B cell (primary cell): ENCODE measurements at regions not wholly inside any gene's neighbourhood (a gene's known extent, or its start where the extent isn't known, plus 50 kb on each side); places are given as distances from the start of the nearest gene placed in this dataset.
"Not testable (repeated sequence)": the region's sequence is repeated elsewhere in the genome, so short reads cannot be mapped to it uniquely, and the experiment has no call there.

ENCODE experiments used
- ATAC-seq: fragments of 200-7000 bp; cut with Tn5 transposase; one replicate; pipeline ENCODE4 v1.10.0; 2021; ENCODE audit warnings: low read depth, mild to moderate bottlenecking, moderate number of reproducible peaks, moderate library complexity
- CTCF ChIA-PET: fragments of 350-600 bp; sonication (Branson Sonifier 250); formaldehyde crosslinking; loops from one replicate; lab custom pipeline; 2021; ENCODE audit warnings: antibody characterized with exemption, inconsistent platforms; lab: Charles Lee
- POLR2A ChIA-PET: fragments of 350-600 bp; sonication (Branson Sonifier 250); formaldehyde crosslinking; loops from one replicate; lab custom pipeline; 2021; ENCODE audit warnings: antibody characterized with exemption; lab: Charles Lee
- DNase-seq: peaks from one replicate; pipeline ENCODE4 v3.0.0; 2013
- H2AFZ ChIP-seq: 2 replicates; pipeline ENCODE4 v1.6.1; 2012; ENCODE audit warnings: mild to moderate bottlenecking, low read depth, low read length; ENCODE audit not compliant: insufficient read depth, poor library complexity, severe bottlenecking
- H3K27ac ChIP-seq, 2 donors: 1 replicate in 1 of 2; 2 replicates in 1 of 2; pipeline ENCODE4 v1.5.1; 2012 to 2013; ENCODE audit warnings: low read length in 2 of 2, mild to moderate bottlenecking in 2 of 2, moderate library complexity in 1 of 2
- H3K27me3 ChIP-seq, 4 experiments: fragments of 200-600 bp in 1 of 4; sonication (generic) in 1 of 4; replicated peaks in 1 of 4; 1 replicate in 2 of 4; 2 replicates in 2 of 4; pipeline versions ENCODE4 v1.6.1 to v1.7.0; 2013 to 2016; ENCODE audit warnings: low read length in 3 of 4, mild to moderate bottlenecking in 2 of 4, mixed read lengths in 1 of 4, moderate library complexity in 1 of 4; ENCODE audit not compliant: insufficient read depth in 4 of 4, control insufficient read depth in 3 of 4; ENCODE audit errors: control extremely low read depth in 1 of 4
- H3K36me3 ChIP-seq, 2 experiments: replicated peaks in 1 of 2; 1 replicate in 1 of 2; 2 replicates in 1 of 2; pipeline versions ENCODE4 v1.6.1 to v1.7.1; 2013; ENCODE audit warnings: low read length in 1 of 2; ENCODE audit not compliant: insufficient read depth in 2 of 2, control insufficient read depth in 1 of 2; ENCODE audit errors: control extremely low read depth in 1 of 2, extremely low read depth in 1 of 2
- H3K4me1 ChIP-seq, 2 donors: fragments of 200-600 bp in 1 of 2; sonication (generic) in 1 of 2; 1 replicate in 1 of 2; 2 replicates in 1 of 2; pipeline versions ENCODE4 v1.5.1 to v1.6.1; 2013 to 2017; ENCODE audit warnings: low read length in 2 of 2; ENCODE audit not compliant: control insufficient read depth in 2 of 2, insufficient read depth in 2 of 2
- H3K4me2 ChIP-seq: replicated peaks from 2 replicates; pipeline ENCODE3; 2012; ENCODE audit warnings: mild to moderate bottlenecking, low read depth, low read length; ENCODE audit not compliant: poor library complexity, severe bottlenecking
- H3K4me3 ChIP-seq, 5 experiments: fragments of 200-600 bp in 1 of 5; sonication (generic) in 1 of 5; 1 replicate in 3 of 5; 2 replicates in 2 of 5; pipeline versions ENCODE4 v1.5.1 to v1.7.0; 2011 to 2016; ENCODE audit warnings: low read length in 4 of 5, mild to moderate bottlenecking in 4 of 5, low read depth in 2 of 5, control low read depth in 1 of 5, moderate library complexity in 1 of 5; ENCODE audit not compliant: insufficient read depth in 1 of 5; ENCODE audit errors: control extremely low read depth in 1 of 5, extremely low read depth in 1 of 5
- H3K79me2 ChIP-seq: fragments of 200-600 bp; sonication (generic); one replicate; pipeline ENCODE4 v1.6.0; 2016; ENCODE audit warnings: low read length; ENCODE audit not compliant: control insufficient read depth, insufficient read depth
- H3K9ac ChIP-seq: fragments of 200-600 bp; sonication (generic); 2 replicates; pipeline ENCODE4 v1.6.1; 2017; ENCODE audit warnings: mild to moderate bottlenecking, low read length, moderate library complexity
- H3K9me3 ChIP-seq, 3 donors: one replicate each; pipeline versions ENCODE4 v1.6.1 to v1.7.1; 2013; ENCODE audit warnings: low read length in 2 of 3; ENCODE audit not compliant: control insufficient read depth in 2 of 3, insufficient read depth in 1 of 3; ENCODE audit errors: control extremely low read depth in 1 of 3
- H4K20me1 ChIP-seq: 2 replicates; pipeline ENCODE4 v1.6.0; 2012; ENCODE audit warnings: mild to moderate bottlenecking, low read length; ENCODE audit not compliant: insufficient read depth, control insufficient read depth, poor library complexity, severe bottlenecking
- H3K27ac Mint-ChIP-seq: one replicate; pipeline ENCODE4 v1.8.0; 2021; ENCODE audit warnings: mixed read lengths
- H3K27me3 Mint-ChIP-seq: one replicate; pipeline ENCODE4 v1.8.0; 2021; ENCODE audit warnings: mixed read lengths
- H3K4me1 Mint-ChIP-seq: one replicate; pipeline ENCODE4 v1.8.0; 2021; ENCODE audit warnings: mixed read lengths
- H3K4me3 Mint-ChIP-seq: one replicate; pipeline ENCODE4 v1.8.0; 2021; ENCODE audit warnings: mixed read lengths
- H3K9me3 Mint-ChIP-seq: one replicate; pipeline ENCODE4 v1.8.0; 2022; ENCODE audit warnings: mixed read lengths; ENCODE audit not compliant: insufficient read depth
- EZH2 ChIP-seq: IDR thresholded peaks from 2 replicates; pipeline ENCODE4 v1.6.1; 2012; ENCODE audit warnings: borderline replicate concordance, low read depth, mild to moderate bottlenecking, moderate library complexity, low read length; ENCODE audit not compliant: insufficient read depth, poor library complexity, severe bottlenecking
- WGBS: methylation state at CpG from one replicate; pipeline ENCODE4 v1.1.5; 2013; ENCODE audit warnings: missing lambda C conversion rate; ENCODE audit not compliant: insufficient coverage; 5-methylcytosine and 5-hydroxymethylcytosine counted together
- intact Hi-C: fragments of 100-400 bp; cut with micrococcal nuclease; formaldehyde crosslinking; loops from one replicate; pipeline ENCODE4 v1.10.0; 2022
- TF ChIP-seq, protein P1 (sequence below): fragments of 200-600 bp; IDR thresholded peaks from one replicate; pipeline ENCODE4 v1.8.0; 2022; ENCODE audit warnings: antibody characterized with exemption, mild to moderate bottlenecking

DNA sequence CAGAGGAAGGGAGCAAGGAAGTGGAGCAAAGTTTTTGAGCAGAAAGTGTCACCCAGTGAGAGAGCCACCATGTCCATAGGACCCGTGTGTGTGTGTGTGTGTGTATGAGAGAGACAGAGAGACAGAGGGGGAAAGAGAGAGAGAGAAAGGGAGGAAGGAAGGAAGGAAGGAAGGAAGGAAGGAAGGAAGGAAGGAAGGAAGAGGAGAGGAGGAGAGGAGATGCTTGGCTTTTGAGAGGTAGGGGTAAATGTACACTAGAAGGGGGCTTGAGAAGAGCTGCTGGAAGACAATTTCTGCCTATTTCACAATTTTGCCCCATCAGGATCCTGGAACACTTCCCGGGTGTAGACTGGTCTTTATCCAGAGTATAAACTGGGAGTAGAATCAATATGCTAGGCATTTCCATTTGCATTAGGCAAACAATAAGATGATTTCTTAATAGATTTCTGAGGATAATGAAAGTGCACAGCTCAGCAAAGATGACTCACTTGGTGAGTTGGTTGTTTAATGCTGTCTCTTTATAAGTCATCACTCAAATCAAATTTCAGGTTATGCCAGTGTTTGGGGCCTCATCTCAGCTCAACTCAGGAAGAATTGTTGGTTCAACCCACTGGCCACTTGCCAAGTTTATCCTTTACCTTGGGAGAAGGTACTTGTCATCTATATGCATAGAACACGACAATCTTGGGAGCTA is 70.0 kb upstream of the FAM13C start:
- H3K4me3 ChIP-seq = no peak overlapping the region
- H3K9me3 Mint-ChIP-seq = no peaks in the 10 kb centered on the region
- H2AFZ ChIP-seq = no peak overlapping the region
- no peaks in the 10 kb centered on the region for H3K4me1 ChIP-seq
- CTCF ChIA-PET = interaction anchor here (0.6 kb wide), 1 partner anchor 103 kb away, joined by 3 read pairs; no protein-coding TSS in a partner anchor
- H3K27me3 ChIP-seq = no peaks in the 10 kb centered on the region
- H3K4me3 Mint-ChIP-seq = no peak overlapping the region
- ATAC-seq (no peak), DNase-seq (no peak)
- no peaks in the 10 kb centered on the region for H3K79me2 ChIP-seq
- H4K20me1 ChIP-seq = no peaks in the 10 kb centered on the region
- H3K27ac ChIP-seq = no peak overlapping the region
- no peaks in the 10 kb centered on the region for H3K9me3 ChIP-seq
- H3K27ac Mint-ChIP-seq = no peak overlapping the region
- no peak overlapping the region for H3K4me2 ChIP-seq
- WGBS = 100% methylated on average over 1 of the region's 3 CpGs
- TF ChIP-seq, protein P1, sequence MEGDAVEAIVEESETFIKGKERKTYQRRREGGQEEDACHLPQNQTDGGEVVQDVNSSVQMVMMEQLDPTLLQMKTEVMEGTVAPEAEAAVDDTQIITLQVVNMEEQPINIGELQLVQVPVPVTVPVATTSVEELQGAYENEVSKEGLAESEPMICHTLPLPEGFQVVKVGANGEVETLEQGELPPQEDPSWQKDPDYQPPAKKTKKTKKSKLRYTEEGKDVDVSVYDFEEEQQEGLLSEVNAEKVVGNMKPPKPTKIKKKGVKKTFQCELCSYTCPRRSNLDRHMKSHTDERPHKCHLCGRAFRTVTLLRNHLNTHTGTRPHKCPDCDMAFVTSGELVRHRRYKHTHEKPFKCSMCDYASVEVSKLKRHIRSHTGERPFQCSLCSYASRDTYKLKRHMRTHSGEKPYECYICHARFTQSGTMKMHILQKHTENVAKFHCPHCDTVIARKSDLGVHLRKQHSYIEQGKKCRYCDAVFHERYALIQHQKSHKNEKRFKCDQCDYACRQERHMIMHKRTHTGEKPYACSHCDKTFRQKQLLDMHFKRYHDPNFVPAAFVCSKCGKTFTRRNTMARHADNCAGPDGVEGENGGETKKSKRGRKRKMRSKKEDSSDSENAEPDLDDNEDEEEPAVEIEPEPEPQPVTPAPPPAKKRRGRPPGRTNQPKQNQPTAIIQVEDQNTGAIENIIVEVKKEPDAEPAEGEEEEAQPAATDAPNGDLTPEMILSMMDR = no peak
- TF ChIP-seq EZH2 = no peak
- H3K27me3 Mint-ChIP-seq = no peaks in the 10 kb centered on the region
- intact Hi-C loops = no loop called here
- no peaks in the 10 kb centered on the region for H3K4me1 Mint-ChIP-seq
- POLR2A ChIA-PET = no interaction called here
- no peak overlapping the region for H3K9ac ChIP-seq
- H3K36me3 ChIP-seq = no peaks in the 10 kb centered on the region

DNA sequence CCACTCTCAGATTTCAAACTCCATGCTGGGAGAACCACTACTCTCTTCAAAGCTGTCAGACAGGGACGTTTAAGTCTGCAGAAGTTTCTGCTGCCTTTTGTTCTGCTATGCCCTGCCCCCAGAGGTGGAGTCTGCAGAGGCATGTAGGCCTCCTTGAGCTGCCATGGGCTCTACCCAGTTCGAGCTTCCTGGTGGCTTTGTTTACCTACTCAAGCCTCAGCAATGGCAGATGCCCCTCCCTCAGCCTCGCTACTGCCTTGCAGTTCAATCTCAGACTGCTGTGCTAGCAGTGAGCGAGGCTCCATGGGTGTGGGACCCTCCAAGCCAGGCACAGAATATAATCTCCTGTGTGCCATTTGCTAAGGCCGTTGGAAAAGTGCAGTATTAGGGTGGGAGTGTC is 51.4 kb upstream of the FAM13C start:
- POLR2A ChIA-PET, H3K4me1 Mint-ChIP-seq, H3K4me3 Mint-ChIP-seq, CTCF ChIA-PET, H4K20me1 ChIP-seq, H3K4me2 ChIP-seq, H3K27ac ChIP-seq, H2AFZ ChIP-seq, H3K9ac ChIP-seq, H3K36me3 ChIP-seq, DNase-seq, H3K79me2 ChIP-seq, H3K4me3 ChIP-seq, H3K27me3 Mint-ChIP-seq, intact Hi-C loops, H3K27me3 ChIP-seq, H3K9me3 ChIP-seq, H3K27ac Mint-ChIP-seq, ATAC-seq, H3K9me3 Mint-ChIP-seq, H3K4me1 ChIP-seq: not testable (repeated sequence)
- 26% methylated on average over 4 of the region's 5 CpGs for WGBS
